Liver (tissue), 8 donors: ENCODE measurements at regions not wholly inside any gene's neighbourhood (a gene's known extent, or its start where the extent isn't known, plus 50 kb on each side); places are given as distances from the start of the nearest gene placed in this dataset.

Experiments
- DNase-seq: peaks from one replicate; pipeline ENCODE4 v3.0.0-alpha.2; 2017; ENCODE audit warnings: low spot score
- H3K27ac ChIP-seq, 2 donors: one replicate each; pipeline ENCODE4 v1.7.0; 2013; ENCODE audit warnings: inconsistent platforms in 2 of 2, low read length in 2 of 2, control low read depth in 1 of 2, low read depth in 1 of 2, mild to moderate bottlenecking in 1 of 2
- H3K27me3 ChIP-seq, 4 donors: one replicate each; pipeline versions ENCODE4 v1.6.1 to v1.7.0; 2013; ENCODE audit warnings: low read length in 3 of 4, inconsistent platforms in 1 of 4, mild to moderate bottlenecking in 1 of 4, moderate library complexity in 1 of 4; ENCODE audit not compliant: control insufficient read depth in 4 of 4, insufficient read depth in 4 of 4
- H3K36me3 ChIP-seq, 4 donors: one replicate each; pipeline versions ENCODE4 v1.6.1 to v1.7.0; 2013; ENCODE audit warnings: low read length in 3 of 4, mild to moderate bottlenecking in 3 of 4, low read depth in 1 of 4, moderate library complexity in 1 of 4; ENCODE audit not compliant: control insufficient read depth in 4 of 4, insufficient read depth in 3 of 4
- H3K4me1 ChIP-seq, 4 donors: one replicate each; pipeline versions ENCODE4 v1.6.1 to v1.7.0; 2013; ENCODE audit warnings: low read length in 3 of 4, mild to moderate bottlenecking in 3 of 4, moderate library complexity in 1 of 4; ENCODE audit not compliant: control insufficient read depth in 4 of 4, insufficient read depth in 4 of 4
- H3K4me3 ChIP-seq, 3 donors: one replicate each; pipeline versions ENCODE4 v1.6.1 to v1.7.0; 2013; ENCODE audit warnings: low read length in 3 of 3, control low read depth in 1 of 3, low read depth in 1 of 3, mild to moderate bottlenecking in 1 of 3
- H3K9ac ChIP-seq, 2 donors: one replicate each; pipeline ENCODE4 v1.7.0; 2013; ENCODE audit warnings: low read length in 2 of 2, mild to moderate bottlenecking in 2 of 2, moderate library complexity in 2 of 2, control low read depth in 1 of 2, low read depth in 1 of 2
- H3K9me3 ChIP-seq, 4 donors: one replicate each; pipeline versions ENCODE4 v1.6.1 to v1.7.0; 2013; ENCODE audit warnings: low read length in 3 of 4; ENCODE audit not compliant: control insufficient read depth in 4 of 4
- ATF3 ChIP-seq: IDR thresholded peaks from 2 replicates; pipeline ENCODE4 v1.6.1; 2016; ENCODE audit warnings: antibody characterized with exemption
- CTCF ChIP-seq: fragments of 150-350 bp; IDR thresholded peaks from 2 replicates; pipeline ENCODE4 v1.5.1; 2017; ENCODE audit warnings: improper control_type of control experiment, low read depth, low read length; ENCODE audit not compliant: missing input control
- EGR1 ChIP-seq, 2 donors: IDR thresholded peaks; 2 replicates each; pipeline ENCODE4 v1.6.1; 2016 to 2018; ENCODE audit warnings: antibody characterized with exemption in 2 of 2, low read depth in 2 of 2
- FOXA1 ChIP-seq: IDR thresholded peaks from 2 replicates; pipeline ENCODE4 v1.6.1; 2016; ENCODE audit warnings: antibody characterized with exemption
- FOXA2 ChIP-seq: IDR thresholded peaks from 2 replicates; pipeline ENCODE4 v1.6.1; 2016; ENCODE audit warnings: antibody characterized with exemption
- GABPA ChIP-seq, 2 donors: IDR thresholded peaks in 1 of 2; conservative IDR thresholded peaks in 1 of 2; 2 replicates each; pipeline ENCODE4 v1.6.1; 2016; ENCODE audit warnings: antibody characterized with exemption in 2 of 2, mild to moderate bottlenecking in 1 of 2, moderate library complexity in 1 of 2
- HNF4A ChIP-seq, 2 donors: conservative IDR thresholded peaks; 2 replicates each; pipeline ENCODE4 v1.6.1; 2016; ENCODE audit warnings: antibody characterized with exemption in 2 of 2, mild to moderate bottlenecking in 2 of 2
- JUND ChIP-seq, 2 donors: IDR thresholded peaks; 2 replicates each; pipeline ENCODE4 v1.6.1; 2016; ENCODE audit warnings: antibody characterized with exemption in 2 of 2
- MAX ChIP-seq: IDR thresholded peaks from 2 replicates; pipeline ENCODE4 v1.6.1; 2016; ENCODE audit warnings: antibody characterized with exemption
- NR2F2 ChIP-seq: IDR thresholded peaks from 2 replicates; pipeline ENCODE4 v1.6.1; 2016; ENCODE audit warnings: antibody characterized with exemption
- REST ChIP-seq: IDR thresholded peaks from 2 replicates; pipeline ENCODE4 v1.6.1; 2016; ENCODE audit warnings: antibody characterized with exemption, mild to moderate bottlenecking
- RXRA ChIP-seq, 2 donors: IDR thresholded peaks; 2 replicates each; pipeline ENCODE4 v1.6.1; 2017 to 2018; ENCODE audit warnings: antibody characterized with exemption in 2 of 2, mild to moderate bottlenecking in 1 of 2
- SP1 ChIP-seq: IDR thresholded peaks from 2 replicates; pipeline ENCODE4 v1.6.1; 2018; ENCODE audit warnings: antibody characterized with exemption, mild to moderate bottlenecking
- TAF1 ChIP-seq: conservative IDR thresholded peaks from 2 replicates; pipeline ENCODE4 v1.6.1; 2016; ENCODE audit warnings: antibody characterized with exemption, mild to moderate bottlenecking
- YY1 ChIP-seq: IDR thresholded peaks from 2 replicates; pipeline ENCODE4 v1.6.1; 2016; ENCODE audit warnings: antibody characterized with exemption, mild to moderate bottlenecking
- ZBTB33 ChIP-seq: IDR thresholded peaks from 2 replicates; pipeline ENCODE4 v1.6.1; 2016; ENCODE audit warnings: antibody characterized with exemption
- WGBS: extraction: QIAGEN DNeasy Blood & Tissue Kit; methylation state at CpG from one replicate; pipeline ENCODE4 v1.1.7; 2013; 5-methylcytosine and 5-hydroxymethylcytosine counted together
- donor health status: healthy.
- donor health status: healthy.
- donor health status: healthy.
- donor health status: healthy.
- donor health status: healthy.

- no peaks in the 10 kb centered on the region for H3K36me3 ChIP-seq
- no peak for TF ChIP-seq CTCF
- no peak for TF ChIP-seq FOXA2
- no peak for TF ChIP-seq MAX
- no peak for TF ChIP-seq GABPA (IDR thresholded peaks at IDR 0.05 in 1 of 2, conservative IDR thresholded peaks at IDR 0.05 in 1 of 2)
- TF ChIP-seq NR2F2: no peak
- no peak for TF ChIP-seq ATF3
- TF ChIP-seq ZBTB33: no peak
- no peak for TF ChIP-seq SP1
- no peak for TF ChIP-seq JUND (IDR thresholded peaks at IDR 0.05)
- TF ChIP-seq YY1: no peak
- no peak for TF ChIP-seq FOXA1
- TF ChIP-seq EGR1 (IDR thresholded peaks at IDR 0.05; ENCODE audit: low read depth in 2 of 2): no peak
- TF ChIP-seq TAF1: no peak
- TF ChIP-seq HNF4A (conservative IDR thresholded peaks at IDR 0.05): no peak
- no peak for TF ChIP-seq REST
- TF ChIP-seq RXRA (IDR thresholded peaks at IDR 0.05): no peak
- no peak overlapping the region for H3K4me3 ChIP-seq
- H3K27me3 ChIP-seq: peaks cover 0 to 7% (median under 1%) of the 10 kb centered on the region in 4 donors
- H3K9ac ChIP-seq: no peak overlapping the region
- peaks cover 0 to 2% (median 0%) of the 10 kb centered on the region in 4 donors for H3K4me1 ChIP-seq
- WGBS: 64% methylated on average over 3 of the region's 3 CpGs
- H3K27ac ChIP-seq: no peak overlapping the region
- DNase-seq: no peak
- H3K9me3 ChIP-seq: peaks cover 0 to 18% (median 3%) of the 10 kb centered on the region in 4 donors
These were observed 126.7 kb downstream of the IRF8 start for GRCh38 chr16:86025706-86026105.
